Activated CD4-positive, alpha-beta T cell treated with anti-CD3 and anti-CD28 coated beads, Interleukin-2, amount 50 U/mL, for 48 hours (primary cell): ENCODE measurements at regions not wholly inside any gene's neighbourhood (a gene's known extent, or its start where the extent isn't known, plus 50 kb on each side); places are given as distances from the start of the nearest gene placed in this dataset.

Source experiments
- DNase-seq, 2 experiments: peaks; one replicate each; pipeline ENCODE4 v3.0.0-alpha.2; 2020

DNA sequence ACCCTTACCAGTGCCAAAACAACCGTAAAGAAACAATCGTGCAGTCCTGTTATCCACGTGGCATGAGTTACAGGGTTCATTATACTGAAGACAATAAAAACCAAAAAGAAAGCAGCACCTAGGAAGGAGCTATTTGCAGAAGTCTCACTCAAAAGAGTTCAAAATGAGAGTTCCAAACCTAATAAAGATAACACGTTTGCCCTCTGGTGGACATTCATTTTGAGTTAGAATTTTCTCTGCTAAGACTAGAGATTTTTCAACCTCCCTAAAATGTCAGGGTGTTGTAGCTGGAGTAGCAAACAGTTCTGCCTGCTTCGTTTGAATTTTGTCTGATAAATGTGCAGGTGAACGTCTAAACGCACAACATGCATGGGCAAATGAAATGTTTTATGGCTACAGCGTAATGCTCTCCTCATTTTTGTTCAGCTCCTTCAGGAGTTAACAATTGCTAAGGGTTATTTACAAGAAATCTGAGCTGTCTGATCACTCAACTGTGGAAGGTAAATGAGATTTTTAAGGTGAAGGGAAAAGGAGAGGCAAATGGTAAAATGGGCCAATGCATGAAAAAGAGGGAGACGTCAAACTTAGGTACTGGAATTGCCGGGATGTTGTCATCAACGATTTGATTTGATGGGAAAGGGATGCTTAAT lies 1067.9 kb upstream of the EEF2KMT start:
- no peak for DNase-seq

DNA sequence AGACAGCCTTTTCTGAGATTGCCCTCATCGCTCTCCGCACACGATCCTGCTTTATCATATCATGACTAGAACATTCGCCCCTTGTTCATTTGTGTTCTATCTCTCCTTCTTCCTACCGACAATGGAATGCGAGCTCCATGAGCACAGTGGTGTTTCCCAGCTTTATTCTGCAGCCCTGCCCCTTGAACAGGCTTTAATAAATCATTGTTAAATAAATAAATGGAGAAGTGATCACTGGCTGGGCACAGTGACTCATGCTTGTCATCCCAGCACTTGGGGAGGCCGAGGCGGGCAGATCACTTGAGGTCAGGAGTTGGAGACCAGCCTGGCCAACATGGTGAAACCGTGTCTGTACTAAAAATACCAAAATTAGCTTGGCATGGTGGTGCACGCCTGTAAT lies 1063.3 kb upstream of the EEF2KMT start:
- DNase-seq: no peak

DNA sequence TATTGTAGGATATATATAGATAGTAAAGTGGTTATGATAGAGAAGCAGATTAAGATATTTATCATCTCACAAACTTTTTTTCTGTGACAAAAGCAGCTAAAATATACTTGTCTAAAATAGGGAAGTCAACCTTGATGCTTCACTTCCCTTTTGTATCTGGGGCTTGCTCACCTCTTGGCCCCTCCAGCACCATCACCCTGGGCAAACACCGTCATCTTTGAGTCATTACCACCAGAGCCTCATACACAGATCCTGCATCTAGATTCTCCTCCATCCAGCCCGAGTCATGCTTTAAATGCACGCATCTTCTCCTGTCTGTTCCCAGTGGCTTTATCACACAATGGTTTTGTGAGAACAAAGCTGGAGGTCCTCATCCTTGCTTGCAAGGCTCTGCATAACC lies 1062.7 kb upstream of the EEF2KMT start:
- DNase-seq: no peak

GRCh38 chr16:6157806-6158205 lies 1060.2 kb upstream of the EEF2KMT start:
- DNase-seq: no peak

DNA sequence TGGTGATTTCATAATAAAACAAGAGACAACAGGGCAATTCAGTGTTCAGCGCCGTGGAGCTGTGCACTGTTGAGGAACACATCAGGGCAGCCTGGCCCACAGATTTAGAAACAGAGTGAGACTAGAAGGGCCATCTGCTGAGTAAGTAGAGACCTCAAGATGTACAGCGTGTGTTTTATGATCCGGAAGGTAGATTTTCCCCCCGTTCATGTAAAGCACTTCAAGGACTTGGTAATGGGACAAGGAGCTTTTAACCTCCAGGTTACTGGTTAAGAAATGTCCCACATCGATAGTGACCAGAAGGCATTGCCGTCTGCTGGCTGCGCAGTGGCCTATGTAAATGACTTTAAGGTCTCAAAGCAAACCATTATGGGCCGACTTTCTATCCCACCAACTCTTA lies 1057.7 kb upstream of the EEF2KMT start:
- DNase-seq: no peak

DNA sequence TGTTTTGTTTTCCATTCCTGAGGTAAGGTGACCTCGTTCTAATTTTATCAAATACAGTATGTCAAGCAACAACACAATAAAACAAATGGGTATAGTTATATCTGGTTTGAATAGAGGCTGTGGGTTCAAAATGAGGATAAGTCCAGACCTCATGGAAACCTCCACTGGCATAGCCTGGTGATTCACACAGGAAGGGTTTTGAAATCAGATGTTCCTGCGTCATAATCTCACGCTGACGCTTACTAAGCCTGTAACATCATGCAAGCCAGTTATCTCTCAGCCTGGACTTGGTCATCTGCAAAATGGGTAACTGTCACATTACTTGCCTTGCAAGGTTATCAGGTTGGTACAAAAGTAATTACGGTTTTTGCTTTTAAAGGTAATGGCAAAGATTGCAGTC lies 1056.3 kb upstream of the EEF2KMT start:
- no peak for DNase-seq

GRCh38 chr16:6149031-6149430 lies 1051.4 kb upstream of the EEF2KMT start:
- DNase-seq: no peak

DNA sequence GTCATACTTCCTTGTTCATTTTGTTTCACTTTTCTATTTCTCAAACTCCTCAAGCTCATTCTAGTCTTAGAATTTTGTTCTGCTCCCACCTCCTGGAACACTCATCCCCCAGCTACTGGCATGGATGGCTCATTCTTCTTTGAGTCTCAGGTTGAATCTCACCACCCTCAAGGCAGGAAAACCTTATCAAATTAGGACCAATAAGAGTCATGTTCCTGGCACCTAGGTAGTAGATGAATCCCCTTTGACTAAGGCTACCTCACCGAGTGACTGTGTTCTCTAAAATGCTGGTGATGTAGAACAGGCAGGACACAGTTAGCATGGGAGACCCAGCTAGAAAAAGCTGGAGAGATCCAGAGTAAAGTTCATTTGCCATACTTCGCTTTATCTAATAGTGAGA lies 1050.8 kb upstream of the EEF2KMT start:
- DNase-seq: no peak

DNA sequence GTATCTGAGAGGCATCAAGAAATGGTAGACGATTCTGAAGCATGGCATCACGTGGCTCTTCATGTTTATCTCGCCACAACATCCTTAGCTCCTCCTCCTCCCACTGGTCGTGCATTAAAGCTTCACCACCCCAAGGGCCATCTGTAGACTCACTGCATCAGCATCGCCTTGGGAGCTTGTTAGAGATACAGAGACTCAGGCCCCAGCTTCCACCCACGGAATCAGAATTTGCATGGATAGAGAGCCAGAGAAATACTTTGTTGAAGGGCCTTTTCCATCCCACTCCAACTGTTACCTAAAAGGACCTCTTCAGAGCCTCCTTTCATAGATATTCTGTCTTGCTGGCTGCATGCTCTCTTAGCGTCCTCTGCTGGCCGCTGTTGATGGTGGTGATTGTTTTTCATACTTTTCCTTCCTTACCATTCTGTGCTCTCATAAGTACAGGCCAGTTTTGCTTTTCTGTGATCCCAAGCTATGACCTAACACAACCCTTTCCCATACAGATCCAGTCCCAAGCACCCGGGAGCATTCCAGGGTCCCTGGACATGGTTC lies 1049.4 kb upstream of the EEF2KMT start:
- no peak for DNase-seq

DNA sequence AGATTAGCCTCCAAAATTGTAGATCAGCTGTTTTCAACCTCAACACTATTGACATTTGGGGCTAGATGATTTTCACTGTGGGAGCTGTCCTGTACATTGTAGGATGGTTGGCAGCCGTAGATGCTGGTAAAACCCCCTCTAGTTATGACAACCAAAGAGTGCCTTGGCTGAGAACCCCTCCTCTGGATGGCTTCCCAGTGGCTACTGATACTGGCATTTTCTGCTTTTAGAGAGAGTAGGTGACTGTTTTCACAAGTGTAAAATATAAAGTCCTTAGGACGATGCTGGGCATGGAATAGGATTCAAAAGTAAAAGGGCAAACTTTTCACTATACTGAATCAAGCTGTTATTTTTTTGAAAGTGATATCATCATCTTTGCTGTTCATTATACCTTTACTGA lies 1048.8 kb upstream of the EEF2KMT start:
- no peak for DNase-seq

DNA sequence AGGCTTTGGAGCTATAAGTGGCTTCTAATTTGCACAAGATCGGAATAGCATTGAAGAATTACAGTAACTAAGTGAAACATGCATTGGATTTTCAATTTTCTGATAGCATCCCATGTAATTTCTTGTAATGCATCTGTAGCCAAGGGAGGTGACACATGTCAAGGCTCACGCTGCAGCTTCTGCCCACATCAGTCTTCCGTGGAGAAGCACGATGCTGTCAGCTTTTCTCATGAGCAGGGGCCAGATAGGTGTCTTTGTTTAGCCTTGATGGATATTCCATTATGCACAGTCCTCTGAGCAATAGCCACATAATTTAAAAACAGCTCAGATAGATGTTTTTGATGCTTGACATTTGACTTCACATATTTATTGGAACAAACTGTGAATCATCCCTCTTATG lies 1046.9 kb upstream of the EEF2KMT start:
- DNase-seq: no peak

DNA sequence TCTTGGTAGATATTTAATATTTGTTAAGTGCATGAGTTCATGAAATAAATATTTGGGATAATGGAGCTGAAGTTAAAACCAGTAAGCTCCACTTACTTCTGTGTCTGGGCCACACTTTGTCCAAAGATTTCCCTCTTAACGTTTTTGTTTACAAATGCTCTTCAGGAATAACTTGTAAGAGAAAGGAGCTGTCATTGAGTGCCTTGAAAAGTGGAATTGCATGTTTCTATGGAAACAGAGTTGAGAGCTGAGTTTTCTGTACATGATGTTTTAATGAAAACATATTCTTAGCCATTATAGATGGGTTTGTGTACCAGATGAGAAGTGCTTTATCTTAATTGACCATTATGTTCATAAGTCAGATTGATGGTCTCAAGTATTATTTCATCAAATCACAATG lies 1045.4 kb upstream of the EEF2KMT start:
- DNase-seq: no peak

- DNase-seq: no peak
Measured at GRCh38 chr16:6133009-6133557, 1035.5 kb upstream of the EEF2KMT start.

DNA sequence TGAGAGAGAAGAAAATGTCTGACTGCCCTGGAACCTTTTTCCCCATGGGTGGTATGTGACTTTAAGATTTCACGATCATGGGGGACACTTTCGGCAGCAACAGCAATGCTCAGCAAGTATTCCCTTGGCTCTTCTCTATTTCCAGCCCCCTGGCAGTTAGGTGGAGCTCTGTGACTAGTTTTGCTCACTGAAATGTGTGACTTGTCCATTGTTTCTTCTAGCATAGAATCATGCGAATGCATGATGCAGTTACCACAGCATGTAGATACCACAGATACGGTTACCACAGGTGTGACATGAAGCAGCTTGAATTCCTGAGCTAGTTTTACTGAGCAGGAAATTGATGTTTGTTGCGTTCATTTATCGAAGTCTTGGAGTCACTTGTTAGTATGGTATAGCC lies 1034.5 kb upstream of the EEF2KMT start:
- DNase-seq: no peak

DNA sequence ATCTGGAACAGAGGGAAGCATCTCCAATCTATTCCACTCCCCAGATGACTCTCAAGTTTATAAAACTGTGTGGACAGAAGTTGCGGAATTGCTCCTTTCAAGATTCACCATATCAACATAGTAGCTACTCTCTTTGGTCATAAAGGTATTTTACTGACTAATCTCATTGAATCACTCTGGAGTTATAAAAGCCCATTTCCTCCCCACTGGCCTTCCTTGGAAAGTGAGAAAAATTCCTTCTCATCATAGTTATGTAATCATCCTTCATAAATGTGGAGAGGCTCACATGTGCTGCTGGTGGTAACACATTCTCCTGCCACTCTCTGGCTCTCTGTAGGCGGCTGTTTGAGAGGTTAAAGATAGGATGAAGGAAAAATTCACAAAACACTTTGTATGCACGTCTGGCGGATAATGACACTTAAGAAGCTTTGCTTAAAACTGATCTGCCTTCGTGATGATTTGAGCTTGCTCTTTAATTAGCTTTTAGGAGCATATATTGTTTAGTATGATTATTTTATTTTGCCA lies 1034.0 kb upstream of the EEF2KMT start:
- DNase-seq: no peak

DNA sequence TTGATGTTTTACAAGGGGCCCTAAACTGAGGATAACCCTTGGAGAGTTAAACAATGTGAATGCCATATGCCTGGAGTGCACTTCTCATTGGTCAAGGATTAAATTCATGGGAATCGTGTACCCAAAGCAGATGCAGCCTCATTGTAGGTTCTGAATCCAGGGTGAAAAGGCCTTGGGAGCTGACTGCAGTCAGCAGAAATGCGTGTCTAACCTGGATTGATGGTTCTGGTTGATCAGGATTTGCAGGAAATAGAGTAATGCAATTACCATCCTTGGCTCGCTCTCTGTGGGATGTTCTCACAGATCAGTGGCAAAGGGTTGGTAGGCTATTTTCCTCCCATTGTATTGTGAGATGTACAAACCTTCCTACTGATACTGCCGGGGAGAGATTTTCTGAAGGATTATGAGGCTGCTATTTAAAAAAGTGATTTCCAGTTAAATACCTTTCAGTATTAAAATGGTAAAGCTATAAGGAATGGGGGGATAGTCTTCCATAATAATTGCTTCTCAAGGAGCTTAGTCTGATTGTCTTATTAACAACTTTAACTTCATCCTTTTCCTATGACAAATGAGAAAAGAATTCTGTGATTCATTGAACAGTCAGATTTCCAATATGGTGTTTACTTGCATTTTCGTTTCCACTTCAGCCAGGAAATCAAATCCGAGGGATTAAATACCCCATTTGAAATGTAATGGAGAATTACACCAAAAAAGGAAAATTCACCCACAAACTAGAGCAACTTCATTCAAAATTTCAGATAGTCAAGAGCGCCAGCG lies 1028.1 kb upstream of the EEF2KMT start:
- DNase-seq: no peak

DNA sequence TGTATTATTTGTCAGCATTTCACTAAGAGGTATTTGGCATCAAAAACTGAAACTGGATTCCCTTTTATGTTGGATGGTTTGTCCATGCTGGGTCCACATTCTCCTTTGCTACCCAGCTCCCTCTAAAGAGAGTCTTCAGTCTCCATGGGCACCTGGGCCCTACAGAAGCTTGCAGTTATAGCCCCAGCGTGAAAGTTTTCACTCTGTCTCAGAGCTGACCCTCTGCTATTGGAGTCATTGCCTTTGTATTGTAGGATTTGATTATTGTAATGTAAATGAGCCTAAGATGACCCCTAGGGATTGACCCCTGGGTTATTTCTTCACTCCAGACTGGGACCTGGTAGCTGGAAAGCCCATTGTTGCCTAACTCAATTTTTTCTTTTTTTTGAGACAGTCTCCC lies 1026.5 kb upstream of the EEF2KMT start:
- DNase-seq: no peak

DNA sequence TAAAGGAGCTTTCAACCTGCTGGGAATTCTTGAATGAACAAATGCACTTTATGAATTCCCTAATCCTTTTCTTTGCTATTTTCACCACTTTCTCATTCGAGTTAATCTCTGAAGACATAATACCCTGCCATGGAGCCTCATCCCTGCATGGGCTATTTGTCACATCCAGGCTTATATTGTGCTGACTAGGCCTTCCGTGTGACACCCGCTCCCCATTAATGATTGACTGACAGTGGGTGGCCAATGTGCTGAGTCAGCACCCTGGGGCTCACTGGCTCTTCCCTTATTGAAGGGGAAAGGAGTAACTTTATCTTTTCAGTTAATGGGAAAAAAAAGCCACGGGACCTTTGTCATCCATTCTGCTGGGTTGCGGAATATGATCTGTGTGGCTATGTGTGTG lies 1024.8 kb upstream of the EEF2KMT start:
- no peak for DNase-seq

- no peak for DNase-seq
Measured at GRCh38 chr16:6114691-6115090, 1017.1 kb upstream of the EEF2KMT start.

- DNase-seq: no peak
Measured at GRCh38 chr16:6113749-6114148, 1016.2 kb upstream of the EEF2KMT start.

GRCh38 chr16:6112700-6113099 lies 1015.1 kb upstream of the EEF2KMT start:
- DNase-seq: no peak

- DNase-seq: no peak
Measured at GRCh38 chr16:6111390-6111789, 1013.8 kb upstream of the EEF2KMT start.

GRCh38 chr16:6110346-6110745 lies 1012.8 kb upstream of the EEF2KMT start:
- no peak for DNase-seq

GRCh38 chr16:6106061-6106460 lies 1008.5 kb upstream of the EEF2KMT start:
- no peak for DNase-seq
